Astrocyte (in vitro differentiated cells and primary cell): ENCODE measurements at regions not wholly inside any gene's neighbourhood (a gene's known extent, or its start where the extent isn't known, plus 50 kb on each side); places are given as distances from the start of the nearest gene placed in this dataset.

Experiments
- EZH2 ChIP-seq: IDR thresholded peaks from 2 replicates; pipeline ENCODE4 v1.6.1; 2012; ENCODE audit warnings: mild to moderate bottlenecking, low read length, inconsistent platforms; ENCODE audit not compliant: insufficient read depth
- TF ChIP-seq, protein P1 (sequence below): IDR thresholded peaks from 2 replicates; pipeline ENCODE4 v1.5.1; 2011; ENCODE audit warnings: low read depth, mild to moderate bottlenecking, inconsistent platforms, low read length, moderate library complexity; ENCODE audit not compliant: insufficient read depth

DNA sequence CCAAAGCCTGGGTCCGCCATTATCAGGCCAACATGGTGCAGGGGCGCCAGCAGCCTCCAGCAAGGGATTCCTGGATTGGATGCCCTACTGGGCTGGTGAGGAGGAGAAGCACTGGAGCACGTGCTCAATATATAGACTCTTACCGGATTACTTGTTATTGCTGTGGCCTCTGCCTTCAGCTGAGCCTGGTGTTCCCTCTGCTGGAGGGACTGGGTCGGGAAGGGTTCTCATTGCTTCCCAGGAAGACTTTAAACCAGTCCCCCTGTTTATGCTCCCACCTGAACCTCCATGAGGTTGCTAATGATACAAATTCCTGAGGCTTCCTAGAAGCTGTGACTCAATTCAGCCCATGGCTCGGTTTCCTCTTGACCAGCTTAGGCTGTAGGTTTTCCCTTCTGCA is 186.7 kb upstream of the ARID1B start:
- no peak for TF ChIP-seq EZH2
- TF ChIP-seq, protein P1, sequence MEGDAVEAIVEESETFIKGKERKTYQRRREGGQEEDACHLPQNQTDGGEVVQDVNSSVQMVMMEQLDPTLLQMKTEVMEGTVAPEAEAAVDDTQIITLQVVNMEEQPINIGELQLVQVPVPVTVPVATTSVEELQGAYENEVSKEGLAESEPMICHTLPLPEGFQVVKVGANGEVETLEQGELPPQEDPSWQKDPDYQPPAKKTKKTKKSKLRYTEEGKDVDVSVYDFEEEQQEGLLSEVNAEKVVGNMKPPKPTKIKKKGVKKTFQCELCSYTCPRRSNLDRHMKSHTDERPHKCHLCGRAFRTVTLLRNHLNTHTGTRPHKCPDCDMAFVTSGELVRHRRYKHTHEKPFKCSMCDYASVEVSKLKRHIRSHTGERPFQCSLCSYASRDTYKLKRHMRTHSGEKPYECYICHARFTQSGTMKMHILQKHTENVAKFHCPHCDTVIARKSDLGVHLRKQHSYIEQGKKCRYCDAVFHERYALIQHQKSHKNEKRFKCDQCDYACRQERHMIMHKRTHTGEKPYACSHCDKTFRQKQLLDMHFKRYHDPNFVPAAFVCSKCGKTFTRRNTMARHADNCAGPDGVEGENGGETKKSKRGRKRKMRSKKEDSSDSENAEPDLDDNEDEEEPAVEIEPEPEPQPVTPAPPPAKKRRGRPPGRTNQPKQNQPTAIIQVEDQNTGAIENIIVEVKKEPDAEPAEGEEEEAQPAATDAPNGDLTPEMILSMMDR, result no peak
